ENCODE measurements at regions not wholly inside any gene's neighbourhood (a gene's known extent, or its start where the extent isn't known, plus 50 kb on each side); places are given as distances from the start of the nearest gene placed in this dataset.

DNA sequence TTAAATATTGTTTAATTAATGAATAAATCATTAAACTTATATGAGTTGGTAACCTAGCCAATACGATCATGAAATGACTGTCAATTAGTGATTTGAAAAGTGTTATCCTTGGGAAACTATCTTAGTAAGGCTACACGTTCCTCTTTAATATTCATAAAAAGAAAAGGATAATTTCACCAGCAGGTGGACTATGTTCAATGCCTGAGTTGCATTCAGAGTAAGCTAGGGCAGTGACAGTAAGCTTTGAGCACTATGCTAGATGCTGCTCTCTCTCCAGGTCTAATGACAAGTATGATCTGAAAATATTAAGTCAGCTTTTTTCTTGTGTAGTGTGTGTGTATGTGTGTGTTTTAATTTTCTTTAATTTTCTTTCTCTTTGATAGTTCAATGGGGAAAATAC is 486.3 kb upstream of the PCDH15 start:
- CTCF ChIA-PET: no interaction called here
- TF ChIP-seq SP1 (IDR thresholded peaks at IDR 0.05) (no peak), TARDBP (IDR thresholded peaks at IDR 0.05) (no peak), LEF1 (IDR thresholded peaks at IDR 0.05; ENCODE audit: borderline replicate concordance) (no peak)
- POLR2A ChIA-PET: no interaction called here
- no peak for DNase-seq (ENCODE audit: extremely low spot score)

DNA sequence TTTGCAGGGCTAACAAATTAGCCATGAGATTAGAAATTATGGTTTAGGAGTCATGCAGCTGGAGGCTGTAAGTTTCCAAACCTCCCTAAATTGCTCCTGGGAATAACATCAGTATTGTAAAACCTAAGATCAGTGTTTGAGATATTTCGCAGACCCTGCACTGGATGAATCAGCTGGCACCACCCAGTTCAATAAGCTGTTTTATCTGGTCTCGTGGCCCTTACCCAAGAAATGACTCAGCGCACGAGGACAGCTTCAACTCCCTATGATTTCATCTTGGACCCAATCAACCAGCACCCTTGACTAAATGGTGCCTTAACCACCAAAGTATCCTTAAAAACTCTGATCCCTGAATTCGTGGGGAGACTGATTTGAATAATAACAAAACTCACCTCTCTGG is 482.0 kb upstream of the PCDH15 start:
- no peak for TF ChIP-seq HDGF (IDR thresholded peaks at IDR 0.05; ENCODE audit: borderline replicate concordance)
- TF ChIP-seq, protein P1, sequence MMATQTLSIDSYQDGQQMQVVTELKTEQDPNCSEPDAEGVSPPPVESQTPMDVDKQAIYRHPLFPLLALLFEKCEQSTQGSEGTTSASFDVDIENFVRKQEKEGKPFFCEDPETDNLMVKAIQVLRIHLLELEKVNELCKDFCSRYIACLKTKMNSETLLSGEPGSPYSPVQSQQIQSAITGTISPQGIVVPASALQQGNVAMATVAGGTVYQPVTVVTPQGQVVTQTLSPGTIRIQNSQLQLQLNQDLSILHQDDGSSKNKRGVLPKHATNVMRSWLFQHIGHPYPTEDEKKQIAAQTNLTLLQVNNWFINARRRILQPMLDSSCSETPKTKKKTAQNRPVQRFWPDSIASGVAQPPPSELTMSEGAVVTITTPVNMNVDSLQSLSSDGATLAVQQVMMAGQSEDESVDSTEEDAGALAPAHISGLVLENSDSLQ (IDR thresholded peaks at IDR 0.05): no peak
- no peak for TF ChIP-seq ZNF384 (IDR thresholded peaks at IDR 0.05)
- TF ChIP-seq FOXM1 (IDR thresholded peaks at IDR 0.05; ENCODE audit: borderline replicate concordance): no peak
- no peak for TF ChIP-seq FOXA1 (IDR thresholded peaks at IDR 0.05)
- no peak for TF ChIP-seq LEF1 (IDR thresholded peaks at IDR 0.05; ENCODE audit: borderline replicate concordance)
- TF ChIP-seq ARNT (IDR thresholded peaks at IDR 0.05): no peak
- TF ChIP-seq SUZ12 (IDR thresholded peaks at IDR 0.05): no peak
- no peak for TF ChIP-seq ELF4 (IDR thresholded peaks at IDR 0.05)
- no peak for TF ChIP-seq CTBP1 (IDR thresholded peaks at IDR 0.05; ENCODE audit: borderline replicate concordance)
- no peak for TF ChIP-seq L3MBTL2 (conservative IDR thresholded peaks at IDR 0.05)
- no peak for TF ChIP-seq BHLHE40 (IDR thresholded peaks at IDR 0.05; ENCODE audit: borderline replicate concordance)
- TF ChIP-seq FOXK2 (IDR thresholded peaks at IDR 0.05): no peak
- TF ChIP-seq NFRKB (IDR thresholded peaks at IDR 0.05): no peak
- no peak for TF ChIP-seq TARDBP (IDR thresholded peaks at IDR 0.05)
- TF ChIP-seq SP1 (IDR thresholded peaks at IDR 0.05): no peak
- ChIA-PET POLR2A (no interaction called here), CTCF (no interaction called here)
- DNase-seq (ENCODE audit: extremely low spot score): no peak

DNA sequence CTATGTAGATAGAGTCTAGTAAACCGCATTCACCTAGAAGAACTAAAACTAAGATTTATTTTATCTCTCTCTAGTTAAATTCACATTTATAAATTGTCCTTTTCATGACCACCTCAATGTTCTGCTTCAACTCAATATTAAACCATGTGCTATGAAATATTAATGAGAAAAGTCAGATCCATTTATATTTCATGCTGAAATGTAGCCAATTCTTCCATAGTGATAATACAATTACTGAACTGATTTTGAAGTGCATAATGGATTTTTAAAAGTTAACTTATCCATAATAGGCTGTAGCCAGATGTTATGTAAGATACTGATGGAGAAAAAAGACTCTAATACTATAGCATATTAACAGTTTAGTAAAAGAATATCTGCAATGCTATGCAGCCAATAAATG is 479.7 kb upstream of the PCDH15 start:
- ChIA-PET POLR2A (no interaction called here), CTCF (no interaction called here)
- DNase-seq (ENCODE audit: extremely low spot score): no peak
- TF ChIP-seq SUZ12 (IDR thresholded peaks at IDR 0.05) (no peak), CTBP1 (IDR thresholded peaks at IDR 0.05; ENCODE audit: borderline replicate concordance) (no peak), LEF1 (IDR thresholded peaks at IDR 0.05; ENCODE audit: borderline replicate concordance) (no peak), FOXA1 (IDR thresholded peaks at IDR 0.05) (no peak), HDGF (IDR thresholded peaks at IDR 0.05; ENCODE audit: borderline replicate concordance) (no peak), FOXM1 (IDR thresholded peaks at IDR 0.05; ENCODE audit: borderline replicate concordance) (no peak), BHLHE40 (IDR thresholded peaks at IDR 0.05; ENCODE audit: borderline replicate concordance) (no peak), ARNT (IDR thresholded peaks at IDR 0.05) (no peak)

DNA sequence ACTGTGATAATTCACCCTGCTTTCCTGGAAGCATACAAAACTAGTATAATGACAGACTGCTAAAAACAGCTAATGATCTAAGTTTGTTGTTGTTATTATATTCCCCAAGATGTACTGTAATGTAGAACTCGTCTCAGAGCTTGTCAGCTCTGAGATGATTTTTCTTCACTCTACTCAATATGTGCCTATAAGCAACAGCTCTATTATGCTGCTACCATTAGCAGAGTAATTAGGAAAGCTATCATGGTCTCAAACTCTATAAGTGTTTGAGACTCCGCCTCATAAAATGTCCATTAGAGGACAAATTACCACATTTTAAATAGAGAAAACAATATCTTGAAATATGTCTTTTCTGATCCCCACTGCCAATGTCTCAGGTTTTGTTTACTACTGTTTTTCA is 476.5 kb upstream of the PCDH15 start:
- no peak for DNase-seq (ENCODE audit: extremely low spot score)
- ChIA-PET CTCF (no interaction called here), POLR2A (no interaction called here)
- no peak for TF ChIP-seq BHLHE40 (IDR thresholded peaks at IDR 0.05; ENCODE audit: borderline replicate concordance)
- no peak for TF ChIP-seq SUZ12 (IDR thresholded peaks at IDR 0.05)
- TF ChIP-seq FOXK2 (IDR thresholded peaks at IDR 0.05): no peak
- no peak for TF ChIP-seq SP1 (IDR thresholded peaks at IDR 0.05)
- TF ChIP-seq LEF1 (IDR thresholded peaks at IDR 0.05; ENCODE audit: borderline replicate concordance): no peak
- TF ChIP-seq TARDBP (IDR thresholded peaks at IDR 0.05): no peak
- no peak for TF ChIP-seq FOXM1 (IDR thresholded peaks at IDR 0.05; ENCODE audit: borderline replicate concordance)
- no peak for TF ChIP-seq HDGF (IDR thresholded peaks at IDR 0.05; ENCODE audit: borderline replicate concordance)
- no peak for TF ChIP-seq FOXA1 (IDR thresholded peaks at IDR 0.05)
- TF ChIP-seq ELF4 (IDR thresholded peaks at IDR 0.05): no peak
- TF ChIP-seq CTBP1 (IDR thresholded peaks at IDR 0.05; ENCODE audit: borderline replicate concordance): no peak
- TF ChIP-seq, protein P1 (IDR thresholded peaks at IDR 0.05): no peak
- no peak for TF ChIP-seq ZNF384 (IDR thresholded peaks at IDR 0.05)
- no peak for TF ChIP-seq NFRKB (IDR thresholded peaks at IDR 0.05)
- TF ChIP-seq ARNT (IDR thresholded peaks at IDR 0.05): no peak
- no peak for TF ChIP-seq L3MBTL2 (conservative IDR thresholded peaks at IDR 0.05)

DNA sequence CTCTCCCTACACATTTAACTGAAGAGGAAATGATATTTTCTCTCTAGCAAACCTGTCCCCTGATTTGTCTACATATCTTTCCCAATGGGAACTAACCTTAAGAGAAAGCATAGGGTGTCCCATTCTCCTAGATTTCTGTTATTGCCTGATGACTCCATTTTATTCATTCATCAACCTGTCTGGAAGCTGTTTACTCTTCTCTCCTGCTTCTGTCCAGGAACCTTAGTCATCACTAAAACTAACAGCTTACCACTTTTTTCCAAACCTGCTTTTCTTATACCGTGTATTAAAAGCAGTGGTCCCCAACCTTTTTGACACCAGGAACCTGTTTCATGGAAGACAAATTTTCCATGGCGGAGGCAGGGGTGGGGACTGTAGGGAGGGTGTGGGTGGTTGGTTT is 473.3 kb upstream of the PCDH15 start:
- DNase-seq (ENCODE audit: extremely low spot score): no peak
- ChIA-PET POLR2A (no interaction called here), CTCF (no interaction called here)
- TF ChIP-seq HDGF (IDR thresholded peaks at IDR 0.05; ENCODE audit: borderline replicate concordance) (no peak), BHLHE40 (IDR thresholded peaks at IDR 0.05; ENCODE audit: borderline replicate concordance) (no peak), CTBP1 (IDR thresholded peaks at IDR 0.05; ENCODE audit: borderline replicate concordance) (no peak)

DNA sequence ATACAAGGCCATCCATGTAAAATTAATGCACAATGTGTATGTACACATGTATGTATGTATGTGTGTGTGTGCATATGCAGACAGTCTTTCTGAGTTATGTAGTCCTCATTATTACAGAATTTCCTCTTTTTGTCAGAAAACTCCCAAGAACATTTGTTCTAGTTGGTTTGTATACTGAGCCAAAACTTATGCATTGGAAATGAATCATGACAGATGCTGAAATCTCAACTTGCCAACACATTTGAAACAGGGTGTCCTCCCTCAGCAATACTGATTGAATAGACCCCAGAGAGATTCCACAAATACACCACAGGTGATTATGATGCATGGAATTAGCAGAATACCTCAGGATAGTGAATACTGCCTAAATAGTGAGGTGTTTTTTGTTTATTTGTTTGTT is 472.9 kb upstream of the PCDH15 start:
- CTCF ChIA-PET: no interaction called here
- POLR2A ChIA-PET: no interaction called here
- no peak for DNase-seq (ENCODE audit: extremely low spot score)
- no peak for TF ChIP-seq HDGF (IDR thresholded peaks at IDR 0.05; ENCODE audit: borderline replicate concordance)
- no peak for TF ChIP-seq SUZ12 (IDR thresholded peaks at IDR 0.05)
- TF ChIP-seq, protein P1 (IDR thresholded peaks at IDR 0.05): no peak
- no peak for TF ChIP-seq L3MBTL2 (conservative IDR thresholded peaks at IDR 0.05)
- TF ChIP-seq SP1 (IDR thresholded peaks at IDR 0.05): no peak
- no peak for TF ChIP-seq ZNF384 (IDR thresholded peaks at IDR 0.05)
- no peak for TF ChIP-seq FOXM1 (IDR thresholded peaks at IDR 0.05; ENCODE audit: borderline replicate concordance)
- TF ChIP-seq BHLHE40 (IDR thresholded peaks at IDR 0.05; ENCODE audit: borderline replicate concordance): no peak
- no peak for TF ChIP-seq ARNT (IDR thresholded peaks at IDR 0.05)
- TF ChIP-seq FOXA1 (IDR thresholded peaks at IDR 0.05): no peak
- TF ChIP-seq CTBP1 (IDR thresholded peaks at IDR 0.05; ENCODE audit: borderline replicate concordance): no peak
- TF ChIP-seq NFRKB (IDR thresholded peaks at IDR 0.05): no peak
- TF ChIP-seq ELF4 (IDR thresholded peaks at IDR 0.05): no peak
- TF ChIP-seq TARDBP (IDR thresholded peaks at IDR 0.05): no peak
- no peak for TF ChIP-seq FOXK2 (IDR thresholded peaks at IDR 0.05)
- no peak for TF ChIP-seq LEF1 (IDR thresholded peaks at IDR 0.05; ENCODE audit: borderline replicate concordance)
